ENCODE measurements at regions not wholly inside any gene's neighbourhood (a gene's known extent, or its start where the extent isn't known, plus 50 kb on each side); places are given as distances from the start of the nearest gene placed in this dataset.

GRCh38 chr2:37425408-37425807 lies 81.0 kb downstream of the QPCT start:
- no peak for DNase-seq (ENCODE audit: low read depth in 1 of 2, low spot score in 1 of 2)

- no peak for DNase-seq (ENCODE audit: low read depth in 1 of 2, low spot score in 1 of 2)
Measured at GRCh38 chr2:37427241-37427640, 82.8 kb downstream of the QPCT start.

- DNase-seq (ENCODE audit: low read depth in 1 of 2, low spot score in 1 of 2), result no peak
Measured at GRCh38 chr2:37436323-37436722, 91.9 kb downstream of the QPCT start.

GRCh38 chr2:37439131-37439642 lies 94.8 kb downstream of the QPCT start:
- DNase-seq (ENCODE audit: low read depth in 1 of 2, low spot score in 1 of 2), result no peak

GRCh38 chr2:37441055-37441454 lies 96.6 kb downstream of the QPCT start:
- DNase-seq (ENCODE audit: low read depth in 1 of 2, low spot score in 1 of 2), result no peak

- no peak for DNase-seq (ENCODE audit: low read depth in 1 of 2, low spot score in 1 of 2)
Measured at GRCh38 chr2:37443082-37443481, 98.7 kb downstream of the QPCT start.

- DNase-seq (ENCODE audit: low read depth in 1 of 2, low spot score in 1 of 2), result no peak
Measured at GRCh38 chr2:37447446-37447845, 103.0 kb downstream of the QPCT start.

GRCh38 chr2:37448342-37449120 lies 104.1 kb downstream of the QPCT start:
- no peak for DNase-seq (ENCODE audit: low read depth in 1 of 2, low spot score in 1 of 2)

- no peak for DNase-seq (ENCODE audit: low read depth in 1 of 2, low spot score in 1 of 2)
Measured at GRCh38 chr2:37449761-37450296, 105.4 kb downstream of the QPCT start.

GRCh38 chr2:37453027-37453426 lies 108.6 kb downstream of the QPCT start:
- DNase-seq (ENCODE audit: low read depth in 1 of 2, low spot score in 1 of 2), result no peak

GRCh38 chr2:37454851-37455762 lies 110.7 kb downstream of the QPCT start:
- no peak for DNase-seq (ENCODE audit: low read depth in 1 of 2, low spot score in 1 of 2)

- no peak for DNase-seq (ENCODE audit: low read depth in 1 of 2, low spot score in 1 of 2)
Measured at GRCh38 chr2:37456479-37456878, 112.0 kb downstream of the QPCT start.

GRCh38 chr2:37457401-37457901 lies 113.0 kb downstream of the QPCT start:
- no peak for DNase-seq (ENCODE audit: low read depth in 1 of 2, low spot score in 1 of 2)

- DNase-seq (ENCODE audit: low read depth in 1 of 2, low spot score in 1 of 2), result no peak
Measured at GRCh38 chr2:37458133-37458532, 113.7 kb downstream of the QPCT start.

GRCh38 chr2:37459095-37459981 lies 114.9 kb downstream of the QPCT start:
- no peak for DNase-seq (ENCODE audit: low read depth in 1 of 2, low spot score in 1 of 2)

- no peak for DNase-seq (ENCODE audit: low read depth in 1 of 2, low spot score in 1 of 2)
Measured at GRCh38 chr2:37460896-37461229, 116.4 kb downstream of the QPCT start.

GRCh38 chr2:37464067-37464466 lies 119.6 kb downstream of the QPCT start:
- DNase-seq (ENCODE audit: low read depth in 1 of 2, low spot score in 1 of 2), result no peak

- DNase-seq (ENCODE audit: low read depth in 1 of 2, low spot score in 1 of 2), result no peak
Measured at GRCh38 chr2:37466533-37467222, 122.2 kb downstream of the QPCT start.

GRCh38 chr2:37468170-37468569 lies 123.7 kb downstream of the QPCT start:
- DNase-seq (ENCODE audit: low read depth in 1 of 2, low spot score in 1 of 2), result no peak

GRCh38 chr2:37469126-37469525 lies 124.7 kb downstream of the QPCT start:
- DNase-seq (ENCODE audit: low read depth in 1 of 2, low spot score in 1 of 2), result no peak
